Cardiac fibroblast (primary cell): ENCODE measurements at regions not wholly inside any gene's neighbourhood (a gene's known extent, or its start where the extent isn't known, plus 50 kb on each side); places are given as distances from the start of the nearest gene placed in this dataset.

Experiments
- DNase-seq, 2 donors: peaks; one replicate each; pipeline versions ENCODE4 v3.0.0 to v3.0.0-alpha.2; 2010; ENCODE audit warnings: low read depth in 2 of 2
- H3K4me3 ChIP-seq, 2 donors: replicated peaks in 1 of 2; 1 replicate in 1 of 2; 2 replicates in 1 of 2; pipeline ENCODE4 v1.5.1; 2011; ENCODE audit warnings: low read depth in 2 of 2, low read length in 2 of 2, mild to moderate bottlenecking in 2 of 2, moderate library complexity in 1 of 2
- CTCF ChIP-seq: IDR thresholded peaks from one replicate; pipeline ENCODE4 v1.5.1; 2011; ENCODE audit warnings: low read depth, mild to moderate bottlenecking, low read length, inconsistent platforms

DNA sequence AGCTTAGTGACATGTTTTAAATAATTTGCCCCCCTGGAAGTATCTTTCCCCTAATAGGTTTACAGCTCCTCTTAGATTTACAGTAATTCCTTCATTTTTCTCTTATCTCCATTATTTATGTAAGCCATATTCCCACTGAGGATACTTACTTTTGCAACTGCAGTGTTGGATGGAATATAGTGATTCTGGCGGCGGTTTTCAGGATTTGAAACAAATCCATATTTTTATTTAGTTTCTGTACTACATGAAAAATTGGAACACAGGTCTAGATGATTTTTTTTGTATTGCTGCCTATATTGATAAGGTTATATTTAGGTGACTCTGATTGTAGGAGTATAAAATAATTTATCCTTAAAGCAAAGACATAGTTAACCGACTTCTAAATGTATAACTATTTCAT is 391.6 kb upstream of the SUCLG2 start:
- TF ChIP-seq CTCF, result no peak
- no peak overlapping the region for H3K4me3 ChIP-seq
- DNase-seq, result no peak

DNA sequence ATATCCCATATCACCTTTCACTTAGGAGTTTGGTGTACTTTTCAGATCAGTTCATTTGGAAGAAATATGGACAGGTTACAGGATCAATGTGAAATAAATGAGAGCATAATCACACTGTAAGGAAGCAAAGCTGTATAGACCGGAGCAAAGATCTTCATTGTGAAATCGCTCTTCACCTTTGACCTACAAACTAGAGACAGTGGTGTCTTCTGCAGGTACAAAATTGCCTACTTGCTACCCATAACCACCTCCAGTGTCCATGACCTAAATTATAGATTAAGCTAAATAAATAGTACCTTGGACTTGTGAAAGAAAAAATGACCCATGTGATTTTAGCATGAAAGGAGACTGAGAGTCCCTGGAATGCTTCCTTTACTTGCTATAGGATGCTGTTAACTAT is 379.5 kb upstream of the SUCLG2 start:
- no peak for DNase-seq
- no peak for TF ChIP-seq CTCF
- no peak overlapping the region for H3K4me3 ChIP-seq

DNA sequence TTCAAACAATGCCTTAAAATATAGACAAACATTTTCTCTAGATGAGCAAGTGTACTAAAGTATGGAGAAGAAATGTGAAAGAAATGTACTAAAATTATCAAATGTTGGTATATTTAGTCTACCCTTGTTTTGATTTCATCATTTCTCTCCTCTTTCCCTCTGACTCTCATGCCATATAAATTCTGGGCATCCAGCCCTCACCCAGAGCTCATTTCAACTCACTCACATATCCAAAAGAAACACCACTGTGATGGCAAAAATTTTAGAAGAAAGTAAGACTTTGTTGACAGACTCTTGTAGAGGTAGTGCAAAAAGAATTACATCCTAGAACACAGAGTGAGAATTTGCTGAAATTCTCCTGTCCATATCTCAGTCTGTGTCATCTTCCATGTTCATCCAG is 377.8 kb upstream of the SUCLG2 start:
- no peak for DNase-seq
- no peak overlapping the region for H3K4me3 ChIP-seq
- TF ChIP-seq CTCF, result no peak

DNA sequence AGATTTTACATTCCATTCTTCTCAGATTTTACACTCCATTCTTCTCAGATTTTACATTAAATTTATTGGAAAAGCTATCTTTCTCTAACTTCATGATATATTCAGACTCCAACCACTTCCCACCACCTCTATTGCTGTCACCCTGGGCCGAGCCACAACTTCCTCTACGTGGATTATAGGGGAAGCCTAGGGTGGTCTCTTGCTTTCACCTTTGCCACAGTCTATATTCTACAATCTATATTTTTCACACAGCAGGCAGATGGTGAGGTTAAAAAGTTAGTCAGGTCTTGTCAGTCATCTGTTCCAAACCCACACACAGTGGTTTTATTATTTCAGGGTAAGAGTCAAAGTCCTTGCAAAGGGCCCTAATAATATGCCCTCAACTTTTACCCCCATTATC is 370.8 kb upstream of the SUCLG2 start:
- H3K4me3 ChIP-seq, result no peak overlapping the region
- DNase-seq, result no peak
- TF ChIP-seq CTCF, result no peak

- no peak for TF ChIP-seq CTCF
- no peak for DNase-seq
- no peak overlapping the region for H3K4me3 ChIP-seq
Observed at GRCh38 chr3:68019876-68020275, 365.5 kb upstream of the SUCLG2 start.

- no peak for TF ChIP-seq CTCF
- no peak overlapping the region for H3K4me3 ChIP-seq
- no peak for DNase-seq
Observed at GRCh38 chr3:68018275-68018674, 363.9 kb upstream of the SUCLG2 start.

GRCh38 chr3:68017069-68017468 is 362.7 kb upstream of the SUCLG2 start:
- TF ChIP-seq CTCF, result no peak
- H3K4me3 ChIP-seq, result no peak overlapping the region
- no peak for DNase-seq
